ENCODE measurements at regions not wholly inside any gene's neighbourhood (a gene's known extent, or its start where the extent isn't known, plus 50 kb on each side); places are given as distances from the start of the nearest gene placed in this dataset.

- Histone ChIP-seq H3K9ac (ENCODE audit: low read depth, low read length, poor library complexity) (no peak overlapping the region), H3K36me3 (replicated peaks in 1 of 2; ENCODE audit: control insufficient read depth in 2 of 2, insufficient read depth in 2 of 2, low read length in 2 of 2) (no peaks in the 10 kb centered on the region), H2BK120ac (ENCODE audit: low read depth, low read length) (no peak overlapping the region), H3K27me3 (ENCODE audit: control insufficient read depth in 3 of 3, insufficient read depth in 3 of 3, low read depth in 1 of 3, low read length in 3 of 3) (no peaks in the 10 kb centered on the region), H2AK5ac (ENCODE audit: low read depth, low read length) (no peak overlapping the region), H4K91ac (ENCODE audit: low read depth, low read length, poor library complexity) (no peak overlapping the region), H3K4me2 (ENCODE audit: insufficient read depth, low read length, poor library complexity, severe bottlenecking) (no peak overlapping the region), H3K4ac (ENCODE audit: low read length) (no peak overlapping the region), H3K18ac (ENCODE audit: low read length) (no peak overlapping the region), H3K79me1 (ENCODE audit: low read depth, low read length) (no peaks in the 10 kb centered on the region), H3K27ac (replicated peaks; ENCODE audit: low read length) (no peak overlapping the region), H3K9me3 (replicated peaks in 1 of 2; ENCODE audit: control insufficient read depth in 2 of 2, insufficient read depth in 1 of 2, low read depth in 1 of 2, low read length in 2 of 2) (no peaks in the 10 kb centered on the region), H2BK12ac (ENCODE audit: low read length) (no peak overlapping the region), H2BK5ac (ENCODE audit: low read length) (no peak overlapping the region), H3K14ac (ENCODE audit: low read length) (no peak overlapping the region), H3K4me1 (ENCODE audit: control insufficient read depth in 2 of 2, insufficient read depth in 1 of 2, low read depth in 1 of 2, low read length in 2 of 2) (no peaks in the 10 kb centered on the region), H4K8ac (ENCODE audit: low read depth, low read length) (peak overlapping the region; percentile 82), H2BK15ac (ENCODE audit: low read length) (no peak overlapping the region), H3K23ac (ENCODE audit: low read depth, low read length, poor library complexity) (no peak overlapping the region), H2AFZ (ENCODE audit: low read length) (no peak overlapping the region), H3K4me3 (ENCODE audit: low read length in 2 of 2) (no peak overlapping the region)
- WGBS, 2 donors (ENCODE audit: extremely low coverage in 2 of 2, insufficient read length in 2 of 2, insufficient replicate concordance in 1 of 2), result no CpG with 5 or more reads among the region's 6 CpGs
- no peak for DNase-seq (ENCODE audit: low spot score)
These were observed 1649.7 kb upstream of the SPRY2 start for GRCh38 chr13:81990652-81991051.

DNA sequence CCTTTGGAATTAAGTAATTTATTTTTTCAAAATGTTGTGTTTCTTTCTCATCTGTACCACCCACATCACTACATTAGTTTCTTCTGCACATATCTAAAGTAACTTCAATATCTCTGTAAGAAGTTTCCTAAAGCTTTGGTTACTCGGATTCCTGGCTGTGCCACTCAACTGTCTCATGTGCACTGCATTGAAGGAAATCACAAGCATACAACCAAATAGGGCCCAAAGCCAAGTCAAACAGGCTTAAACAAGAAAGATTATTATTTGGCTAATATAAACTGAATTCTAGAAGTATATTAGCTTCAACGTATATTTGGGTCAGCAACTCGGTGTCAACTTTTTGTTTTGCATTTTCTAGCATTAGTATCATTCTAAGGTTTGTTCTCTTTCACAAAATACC lies 1647.6 kb upstream of the SPRY2 start:
- H3K36me3 ChIP-seq (replicated peaks in 1 of 2; ENCODE audit: control insufficient read depth in 2 of 2, insufficient read depth in 2 of 2, low read length in 2 of 2), result no peaks in the 10 kb centered on the region
- H2BK120ac ChIP-seq (ENCODE audit: low read depth, low read length), result no peak overlapping the region
- H2AK5ac ChIP-seq (ENCODE audit: low read depth, low read length), result no peak overlapping the region
- H3K27me3 ChIP-seq (ENCODE audit: control insufficient read depth in 3 of 3, insufficient read depth in 3 of 3, low read depth in 1 of 3, low read length in 3 of 3), result no peaks in the 10 kb centered on the region
- no peak overlapping the region for H2BK15ac ChIP-seq (ENCODE audit: low read length)
- no peaks in the 10 kb centered on the region for H3K9me3 ChIP-seq (replicated peaks in 1 of 2; ENCODE audit: control insufficient read depth in 2 of 2, insufficient read depth in 1 of 2, low read depth in 1 of 2, low read length in 2 of 2)
- no peak overlapping the region for H3K23ac ChIP-seq (ENCODE audit: low read depth, low read length, poor library complexity)
- no peak overlapping the region for H3K4me3 ChIP-seq (ENCODE audit: low read length in 2 of 2)
- H3K18ac ChIP-seq (ENCODE audit: low read length), result no peak overlapping the region
- no peak overlapping the region for H4K8ac ChIP-seq (ENCODE audit: low read depth, low read length)
- H2AFZ ChIP-seq (ENCODE audit: low read length), result no peak overlapping the region
- H3K4ac ChIP-seq (ENCODE audit: low read length), result no peak overlapping the region
- no peak overlapping the region for H2BK12ac ChIP-seq (ENCODE audit: low read length)
- no peaks in the 10 kb centered on the region for H3K79me1 ChIP-seq (ENCODE audit: low read depth, low read length)
- H3K4me1 ChIP-seq (ENCODE audit: control insufficient read depth in 2 of 2, insufficient read depth in 1 of 2, low read depth in 1 of 2, low read length in 2 of 2), result no peaks in the 10 kb centered on the region
- no peak for DNase-seq (ENCODE audit: low spot score)
- no CpG with 5 or more reads among the region's 3 CpGs for WGBS, 2 donors (ENCODE audit: extremely low coverage in 2 of 2, insufficient read length in 2 of 2, insufficient replicate concordance in 1 of 2)
- no peak overlapping the region for H4K91ac ChIP-seq (ENCODE audit: low read depth, low read length, poor library complexity)
- no peak overlapping the region for H3K14ac ChIP-seq (ENCODE audit: low read length)
- no peak overlapping the region for H3K9ac ChIP-seq (ENCODE audit: low read depth, low read length, poor library complexity)
- H3K27ac ChIP-seq (replicated peaks; ENCODE audit: low read length), result no peak overlapping the region
- no peak overlapping the region for H2BK5ac ChIP-seq (ENCODE audit: low read length)
- no peak overlapping the region for H3K4me2 ChIP-seq (ENCODE audit: insufficient read depth, low read length, poor library complexity, severe bottlenecking)

DNA sequence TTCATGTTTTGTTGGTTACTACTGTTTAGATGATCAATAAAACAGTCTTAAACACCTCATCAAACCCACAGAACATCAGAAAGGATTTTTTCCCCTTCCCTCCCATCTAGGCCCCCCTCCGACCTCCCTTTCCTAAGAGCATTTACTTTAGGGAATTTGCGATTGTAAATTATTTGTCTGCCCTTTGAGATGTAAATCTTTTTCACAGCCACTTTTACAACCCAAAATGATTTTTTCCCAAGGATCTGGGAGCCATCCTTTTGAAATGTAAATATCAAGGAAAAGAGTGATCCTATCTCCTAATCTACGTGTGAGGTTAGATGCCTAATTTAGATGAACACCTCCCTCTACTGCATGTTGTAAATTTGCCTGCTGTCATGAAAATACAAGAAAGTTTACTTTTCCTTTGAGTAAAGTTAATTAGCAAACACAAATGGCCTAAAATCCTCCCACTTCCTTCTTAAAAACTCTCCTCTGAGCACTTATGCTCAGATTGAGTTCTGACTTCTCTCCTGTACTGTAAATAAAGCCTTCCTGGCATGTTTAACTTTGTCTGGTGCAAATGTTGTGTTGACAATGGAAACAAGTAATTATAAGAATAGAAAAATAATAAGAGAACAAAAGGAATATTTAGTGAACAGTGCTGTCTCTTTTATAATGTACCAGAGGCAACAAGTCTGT lies 1646.9 kb upstream of the SPRY2 start:
- Histone ChIP-seq H3K79me1 (ENCODE audit: low read depth, low read length) (no peaks in the 10 kb centered on the region), H3K27ac (replicated peaks; ENCODE audit: low read length) (no peak overlapping the region)

DNA sequence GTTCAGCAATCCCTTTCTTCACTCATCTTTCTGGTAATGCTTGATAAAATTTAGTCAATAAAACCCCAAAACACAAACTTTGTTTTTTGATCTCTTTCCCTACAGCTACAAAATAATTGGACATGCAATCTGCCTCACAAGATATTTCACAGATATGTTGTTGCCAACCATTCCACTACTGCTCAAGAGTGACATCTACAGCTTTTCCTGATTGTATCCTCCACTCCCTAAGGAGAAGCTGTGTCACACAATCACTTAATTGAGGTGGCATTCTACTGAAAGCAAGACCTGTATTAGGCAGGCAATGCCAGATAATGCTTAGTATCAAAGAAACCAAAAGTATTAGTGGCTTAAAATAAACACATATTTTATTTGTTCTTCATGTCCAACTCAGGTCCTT lies 1646.2 kb upstream of the SPRY2 start:
- no peak overlapping the region for H3K23ac ChIP-seq (ENCODE audit: low read depth, low read length, poor library complexity)
- no peak overlapping the region for H2BK5ac ChIP-seq (ENCODE audit: low read length)
- no peak overlapping the region for H3K4me3 ChIP-seq (ENCODE audit: low read length in 2 of 2)
- no peak overlapping the region for H2AK5ac ChIP-seq (ENCODE audit: low read depth, low read length)
- H3K27ac ChIP-seq (replicated peaks; ENCODE audit: low read length), result no peak overlapping the region
- no peak for DNase-seq (ENCODE audit: low spot score)
- no peaks in the 10 kb centered on the region for H3K36me3 ChIP-seq (replicated peaks in 1 of 2; ENCODE audit: control insufficient read depth in 2 of 2, insufficient read depth in 2 of 2, low read length in 2 of 2)
- no peak overlapping the region for H3K14ac ChIP-seq (ENCODE audit: low read length)
- H3K4ac ChIP-seq (ENCODE audit: low read length), result no peak overlapping the region
- H3K79me1 ChIP-seq (ENCODE audit: low read depth, low read length), result no peaks in the 10 kb centered on the region
- H2BK120ac ChIP-seq (ENCODE audit: low read depth, low read length), result no peak overlapping the region
- H2AFZ ChIP-seq (ENCODE audit: low read length), result no peak overlapping the region
- H2BK12ac ChIP-seq (ENCODE audit: low read length), result no peak overlapping the region
- no peaks in the 10 kb centered on the region for H3K9me3 ChIP-seq (replicated peaks in 1 of 2; ENCODE audit: control insufficient read depth in 2 of 2, insufficient read depth in 1 of 2, low read depth in 1 of 2, low read length in 2 of 2)
- no peaks in the 10 kb centered on the region for H3K27me3 ChIP-seq (ENCODE audit: control insufficient read depth in 3 of 3, insufficient read depth in 3 of 3, low read depth in 1 of 3, low read length in 3 of 3)
- no peak overlapping the region for H3K18ac ChIP-seq (ENCODE audit: low read length)
- H2BK15ac ChIP-seq (ENCODE audit: low read length), result no peak overlapping the region
- H4K8ac ChIP-seq (ENCODE audit: low read depth, low read length), result no peak overlapping the region
- H3K4me2 ChIP-seq (ENCODE audit: insufficient read depth, low read length, poor library complexity, severe bottlenecking), result no peak overlapping the region
- no peaks in the 10 kb centered on the region for H3K4me1 ChIP-seq (ENCODE audit: control insufficient read depth in 2 of 2, insufficient read depth in 1 of 2, low read depth in 1 of 2, low read length in 2 of 2)
- H4K91ac ChIP-seq (ENCODE audit: low read depth, low read length, poor library complexity), result no peak overlapping the region
- H3K9ac ChIP-seq (ENCODE audit: low read depth, low read length, poor library complexity), result no peak overlapping the region

More for the DNA sequence above, 1646.9 kb upstream of the SPRY2 start:
- H3K4me3 ChIP-seq (ENCODE audit: low read length in 2 of 2), result no peak overlapping the region
- no peak overlapping the region for H3K18ac ChIP-seq (ENCODE audit: low read length)
- H2AK5ac ChIP-seq (ENCODE audit: low read depth, low read length), result no peak overlapping the region
- no peak overlapping the region for H2AFZ ChIP-seq (ENCODE audit: low read length)
- H3K4ac ChIP-seq (ENCODE audit: low read length), result no peak overlapping the region
- no peak overlapping the region for H2BK5ac ChIP-seq (ENCODE audit: low read length)
- no peak overlapping the region for H4K8ac ChIP-seq (ENCODE audit: low read depth, low read length)
- H2BK15ac ChIP-seq (ENCODE audit: low read length), result no peak overlapping the region
- H3K27me3 ChIP-seq (ENCODE audit: control insufficient read depth in 3 of 3, insufficient read depth in 3 of 3, low read depth in 1 of 3, low read length in 3 of 3), result no peaks in the 10 kb centered on the region
- no peaks in the 10 kb centered on the region for H3K9me3 ChIP-seq (replicated peaks in 1 of 2; ENCODE audit: control insufficient read depth in 2 of 2, insufficient read depth in 1 of 2, low read depth in 1 of 2, low read length in 2 of 2)
- H3K9ac ChIP-seq (ENCODE audit: low read depth, low read length, poor library complexity), result no peak overlapping the region
- no peak overlapping the region for H3K4me2 ChIP-seq (ENCODE audit: insufficient read depth, low read length, poor library complexity, severe bottlenecking)
- H3K14ac ChIP-seq (ENCODE audit: low read length), result no peak overlapping the region
- no peak for DNase-seq (ENCODE audit: low spot score)
- WGBS, 2 donors (ENCODE audit: extremely low coverage in 2 of 2, insufficient read length in 2 of 2, insufficient replicate concordance in 1 of 2), result no CpG with 5 or more reads among the region's 3 CpGs
- H2BK12ac ChIP-seq (ENCODE audit: low read length), result no peak overlapping the region
- H4K91ac ChIP-seq (ENCODE audit: low read depth, low read length, poor library complexity), result no peak overlapping the region
- no peaks in the 10 kb centered on the region for H3K4me1 ChIP-seq (ENCODE audit: control insufficient read depth in 2 of 2, insufficient read depth in 1 of 2, low read depth in 1 of 2, low read length in 2 of 2)
- no peak overlapping the region for H3K23ac ChIP-seq (ENCODE audit: low read depth, low read length, poor library complexity)
- H3K36me3 ChIP-seq (replicated peaks in 1 of 2; ENCODE audit: control insufficient read depth in 2 of 2, insufficient read depth in 2 of 2, low read length in 2 of 2), result no peaks in the 10 kb centered on the region
- H2BK120ac ChIP-seq (ENCODE audit: low read depth, low read length), result no peak overlapping the region

All from neuronal stem cell (in vitro differentiated cells).